HG03045 (cell line): ENCODE measurements at regions not wholly inside any gene's neighbourhood (a gene's known extent, or its start where the extent isn't known, plus 50 kb on each side); places are given as distances from the start of the nearest gene placed in this dataset.

ENCODE experiments used
- ATAC-seq: cut with Tn5 transposase; IDR thresholded peaks from one replicate; pipeline ENCODE4 v1.9.1; 2021; ENCODE audit warnings: mild to moderate bottlenecking, moderate library complexity; ENCODE audit not compliant: unreplicated experiment

GRCh38 chr2:34373586-34374233 lies 774.6 kb upstream of the FAM98A start:
- no peak for ATAC-seq

GRCh38 chr2:34372967-34373366 lies 773.9 kb upstream of the FAM98A start:
- no peak for ATAC-seq

GRCh38 chr2:34371711-34372110 lies 772.6 kb upstream of the FAM98A start:
- no peak for ATAC-seq

GRCh38 chr2:34368304-34368703 lies 769.2 kb upstream of the FAM98A start:
- no peak for ATAC-seq

GRCh38 chr2:34365932-34366331 lies 766.8 kb upstream of the FAM98A start:
- no peak for ATAC-seq

GRCh38 chr2:34365512-34365911 lies 766.4 kb upstream of the FAM98A start:
- ATAC-seq, result no peak

- ATAC-seq, result no peak
These were observed 754.5 kb upstream of the FAM98A start for GRCh38 chr2:34353509-34354113.

GRCh38 chr2:34349527-34349926 lies 750.4 kb upstream of the FAM98A start:
- no peak for ATAC-seq

- no peak for ATAC-seq
These were observed 745.9 kb upstream of the FAM98A start for GRCh38 chr2:34345030-34345429.

GRCh38 chr2:34340307-34340706 lies 741.2 kb upstream of the FAM98A start:
- ATAC-seq, result no peak

- ATAC-seq, result no peak
These were observed 738.6 kb upstream of the FAM98A start for GRCh38 chr2:34337735-34338134.

GRCh38 chr2:34332813-34333212 lies 733.7 kb upstream of the FAM98A start:
- ATAC-seq, result no peak

- ATAC-seq, result no peak
These were observed 721.0 kb upstream of the FAM98A start for GRCh38 chr2:34320056-34320455.

GRCh38 chr2:34317797-34318196 lies 718.7 kb upstream of the FAM98A start:
- no peak for ATAC-seq

- ATAC-seq, result no peak
These were observed 717.7 kb upstream of the FAM98A start for GRCh38 chr2:34316788-34317187.

GRCh38 chr2:34311816-34312215 lies 712.7 kb upstream of the FAM98A start:
- ATAC-seq, result no peak

GRCh38 chr2:34308140-34308539 lies 709.0 kb upstream of the FAM98A start:
- ATAC-seq, result no peak

GRCh38 chr2:34307636-34308035 lies 708.5 kb upstream of the FAM98A start:
- no peak for ATAC-seq

GRCh38 chr2:34306745-34307144 lies 707.6 kb upstream of the FAM98A start:
- no peak for ATAC-seq

- ATAC-seq, result no peak
These were observed 706.5 kb upstream of the FAM98A start for GRCh38 chr2:34305587-34305986.

GRCh38 chr2:34294961-34295360 lies 695.9 kb upstream of the FAM98A start:
- ATAC-seq, result no peak

GRCh38 chr2:34291076-34291475 lies 692.0 kb upstream of the FAM98A start:
- no peak for ATAC-seq

- ATAC-seq, result no peak
These were observed 688.9 kb upstream of the FAM98A start for GRCh38 chr2:34288016-34288415.
